ENCODE measurements at regions not wholly inside any gene's neighbourhood (a gene's known extent, or its start where the extent isn't known, plus 50 kb on each side); places are given as distances from the start of the nearest gene placed in this dataset.

GRCh38 chr9:63817622-63818518, 1467.1 kb downstream of the FOXD4L5 start:
- TF ChIP-seq POLR2A (IDR thresholded peaks at IDR 0.05) (no peak), CTCF (IDR thresholded peaks at IDR 0.05) (no peak)

All from thyroid gland (tissue), 4 donors.